RWPE1 (cell line): ENCODE measurements at regions not wholly inside any gene's neighbourhood (a gene's known extent, or its start where the extent isn't known, plus 50 kb on each side); places are given as distances from the start of the nearest gene placed in this dataset.

ENCODE experiments used
- CTCF ChIA-PET: fragments of 350-600 bp; sonication (Branson Sonifier 250); formaldehyde crosslinking; extraction: SDS; loops from one replicate; lab custom pipeline; 2021; lab: Yijun Ruan, JAX
- POLR2A ChIA-PET: fragments of 400-600 bp; formaldehyde crosslinking; extraction: SDS; loops from one replicate; lab custom pipeline; 2020; ENCODE audit warnings: antibody characterized with exemption; ENCODE audit not compliant: low non-redundant PET; lab: Yijun Ruan, JAX
- DNase-seq: peaks from one replicate; pipeline ENCODE4 v3.0.0; 2012; ENCODE audit warnings: low spot score
- H3K27ac ChIP-seq: fragments of 450-650 bp; 2 replicates; pipeline ENCODE4 v1.5.1; 2017
- TF ChIP-seq, protein P1 (sequence below): fragments of 450-650 bp; conservative IDR thresholded peaks from 2 replicates; pipeline ENCODE4 v1.5.1; 2017; ENCODE audit warnings: low read depth, mild to moderate bottlenecking

GRCh38 chr14:98858561-98858960, 413.4 kb downstream of the BCL11B start:
- DNase-seq = no peak
- no peak overlapping the region for H3K27ac ChIP-seq
- CTCF ChIA-PET = no interaction called here
- POLR2A ChIA-PET = no interaction called here
- TF ChIP-seq, protein P1, sequence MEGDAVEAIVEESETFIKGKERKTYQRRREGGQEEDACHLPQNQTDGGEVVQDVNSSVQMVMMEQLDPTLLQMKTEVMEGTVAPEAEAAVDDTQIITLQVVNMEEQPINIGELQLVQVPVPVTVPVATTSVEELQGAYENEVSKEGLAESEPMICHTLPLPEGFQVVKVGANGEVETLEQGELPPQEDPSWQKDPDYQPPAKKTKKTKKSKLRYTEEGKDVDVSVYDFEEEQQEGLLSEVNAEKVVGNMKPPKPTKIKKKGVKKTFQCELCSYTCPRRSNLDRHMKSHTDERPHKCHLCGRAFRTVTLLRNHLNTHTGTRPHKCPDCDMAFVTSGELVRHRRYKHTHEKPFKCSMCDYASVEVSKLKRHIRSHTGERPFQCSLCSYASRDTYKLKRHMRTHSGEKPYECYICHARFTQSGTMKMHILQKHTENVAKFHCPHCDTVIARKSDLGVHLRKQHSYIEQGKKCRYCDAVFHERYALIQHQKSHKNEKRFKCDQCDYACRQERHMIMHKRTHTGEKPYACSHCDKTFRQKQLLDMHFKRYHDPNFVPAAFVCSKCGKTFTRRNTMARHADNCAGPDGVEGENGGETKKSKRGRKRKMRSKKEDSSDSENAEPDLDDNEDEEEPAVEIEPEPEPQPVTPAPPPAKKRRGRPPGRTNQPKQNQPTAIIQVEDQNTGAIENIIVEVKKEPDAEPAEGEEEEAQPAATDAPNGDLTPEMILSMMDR = no peak

DNA sequence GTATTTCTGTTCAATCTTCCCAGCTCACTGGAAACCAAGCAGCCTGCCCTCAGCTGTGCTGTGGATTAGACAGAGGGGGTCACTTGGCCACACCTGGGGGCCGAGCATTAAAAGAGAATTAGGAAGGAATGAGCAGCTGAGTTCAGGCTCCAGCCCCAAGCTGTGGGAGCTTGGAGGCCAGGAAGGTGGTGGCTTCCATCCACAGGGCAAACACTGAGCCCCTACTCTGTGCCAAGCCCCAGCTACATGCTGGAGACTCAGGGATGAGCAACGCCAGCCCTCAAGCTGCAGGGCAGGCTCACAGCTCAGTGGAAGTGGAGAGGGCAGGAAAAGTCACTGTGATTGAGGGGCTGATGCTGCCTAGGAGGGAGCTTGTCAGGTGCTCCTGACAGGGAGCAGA, 412.7 kb downstream of the BCL11B start:
- no peak for DNase-seq
- POLR2A ChIA-PET = no interaction called here

DNA sequence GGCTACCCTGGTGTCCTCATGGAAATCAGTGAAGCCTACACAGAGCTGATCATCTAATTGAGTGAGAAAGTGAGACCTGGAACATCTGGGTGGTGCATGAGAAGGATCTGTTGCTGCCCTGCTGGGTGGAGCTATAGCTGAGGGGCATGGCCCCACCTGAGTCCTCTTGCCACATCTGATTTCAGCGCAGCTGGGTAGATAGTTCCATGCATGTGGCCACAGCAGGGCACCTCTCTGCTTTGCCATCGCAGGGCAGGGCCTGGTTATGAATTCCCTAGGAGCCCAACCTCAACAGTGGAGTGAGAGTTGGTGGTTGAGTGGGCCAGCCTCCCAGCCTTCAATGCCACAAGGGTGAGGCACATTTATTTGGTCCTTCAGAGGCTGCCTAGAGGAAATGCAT, 407.8 kb downstream of the BCL11B start:
- ChIA-PET POLR2A (no interaction called here), CTCF (no interaction called here)
- DNase-seq = no peak

More for the DNA sequence above, 412.7 kb downstream of the BCL11B start:
- H3K27ac ChIP-seq = no peak overlapping the region
- TF ChIP-seq, protein P1 = no peak
- CTCF ChIA-PET = no interaction called here

GRCh38 chr14:98867146-98867545, 404.9 kb downstream of the BCL11B start:
- TF ChIP-seq, protein P1 = no peak
- H3K27ac ChIP-seq = no peak overlapping the region
- ChIA-PET POLR2A (no interaction called here), CTCF (no interaction called here)
- DNase-seq = no peak

More for the DNA sequence above, 407.8 kb downstream of the BCL11B start:
- no peak overlapping the region for H3K27ac ChIP-seq
- TF ChIP-seq, protein P1 = no peak

- POLR2A ChIA-PET = no interaction called here
- DNase-seq = no peak
- CTCF ChIA-PET = no interaction called here
- H3K27ac ChIP-seq = no peak overlapping the region
- TF ChIP-seq, protein P1 = no peak
Measured at GRCh38 chr14:98867726-98868125, 404.3 kb downstream of the BCL11B start.

DNA sequence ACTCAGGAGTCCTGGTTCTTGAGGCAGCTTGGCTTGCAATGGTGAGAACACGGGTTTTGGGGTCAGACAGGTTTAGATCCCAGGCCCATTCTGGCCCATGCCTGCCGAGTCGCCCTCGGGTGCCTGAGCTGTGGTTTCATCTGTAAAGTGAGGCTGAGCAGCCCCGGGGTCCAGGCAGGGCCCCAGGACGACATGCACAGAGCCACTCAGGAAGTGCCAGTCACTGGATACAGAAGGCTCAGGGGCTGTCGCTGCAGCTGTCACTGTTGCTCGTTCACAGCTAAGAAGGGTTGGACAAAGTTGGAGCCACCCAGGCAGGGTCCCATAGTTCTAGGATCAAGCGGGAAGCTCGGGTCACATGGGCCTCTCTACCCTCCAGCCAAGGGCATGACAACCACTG, 403.1 kb downstream of the BCL11B start:
- ChIA-PET CTCF (no interaction called here), POLR2A (no interaction called here)
- TF ChIP-seq, protein P1 = no peak
- DNase-seq = no peak
- no peak overlapping the region for H3K27ac ChIP-seq
